ENCODE measurements at regions not wholly inside any gene's neighbourhood (a gene's known extent, or its start where the extent isn't known, plus 50 kb on each side); places are given as distances from the start of the nearest gene placed in this dataset.
"Not testable (repeated sequence)": the region's sequence is repeated elsewhere in the genome, so short reads cannot be mapped to it uniquely, and the experiment has no call there.

GRCh38 chr1:120357046-120357445 lies 57.8 kb upstream of the NBPF8 start:
- intact Hi-C loops (cut with micrococcal nuclease); H3K27me3 Mint-ChIP-seq (ENCODE audit: low read depth); H3K4me1 Mint-ChIP-seq (ENCODE audit: low read depth); H3K36me3 Mint-ChIP-seq (ENCODE audit: low read depth); H3K9me3 Mint-ChIP-seq; H3K27ac Mint-ChIP-seq: not testable (repeated sequence)
- H3K4me3 Mint-ChIP-seq (ENCODE audit: low read depth): peak overlapping the region; percentile 21
- DNase-seq (ENCODE audit: low spot score): peak; percentile 64

- H3K9me3 Mint-ChIP-seq; H3K27ac Mint-ChIP-seq; H3K27me3 Mint-ChIP-seq (ENCODE audit: low read depth); H3K36me3 Mint-ChIP-seq (ENCODE audit: low read depth); H3K4me1 Mint-ChIP-seq (ENCODE audit: low read depth); H3K4me3 Mint-ChIP-seq (ENCODE audit: low read depth); intact Hi-C loops (cut with micrococcal nuclease): not testable (repeated sequence)
- DNase-seq (ENCODE audit: low spot score): peak; percentile 11
Observed at GRCh38 chr1:120356170-120356569, 58.7 kb upstream of the NBPF8 start.

- intact Hi-C loops (cut with micrococcal nuclease); H3K4me1 Mint-ChIP-seq (ENCODE audit: low read depth); H3K36me3 Mint-ChIP-seq (ENCODE audit: low read depth); H3K9me3 Mint-ChIP-seq; H3K27me3 Mint-ChIP-seq (ENCODE audit: low read depth): not testable (repeated sequence)
- peak; percentile 33 for DNase-seq (ENCODE audit: low spot score)
- Mint-ChIP-seq H3K27ac (peak overlapping the region; percentile 96), H3K4me3 (ENCODE audit: low read depth) (peak overlapping the region; percentile 79)
Observed at GRCh38 chr1:120354618-120355184, 60.1 kb upstream of the NBPF8 start.

- H3K9me3 Mint-ChIP-seq; H3K27me3 Mint-ChIP-seq (ENCODE audit: low read depth); H3K36me3 Mint-ChIP-seq (ENCODE audit: low read depth); intact Hi-C loops (cut with micrococcal nuclease); H3K4me1 Mint-ChIP-seq (ENCODE audit: low read depth): not testable (repeated sequence)
- peak overlapping the region; percentile 52 for H3K27ac Mint-ChIP-seq
- peak; percentile 17 for DNase-seq (ENCODE audit: low spot score)
- H3K4me3 Mint-ChIP-seq (ENCODE audit: low read depth): peak overlapping the region; percentile 77
Observed at GRCh38 chr1:120342231-120343073, 72.4 kb upstream of the NBPF8 start.

GRCh38 chr1:120341756-120342155 lies 73.1 kb upstream of the NBPF8 start:
- H3K9me3 Mint-ChIP-seq; H3K27me3 Mint-ChIP-seq (ENCODE audit: low read depth); DNase-seq (ENCODE audit: low spot score); H3K36me3 Mint-ChIP-seq (ENCODE audit: low read depth); H3K4me1 Mint-ChIP-seq (ENCODE audit: low read depth); intact Hi-C loops (cut with micrococcal nuclease): not testable (repeated sequence)
- Mint-ChIP-seq H3K27ac (peak overlapping the region; percentile 88), H3K4me3 (ENCODE audit: low read depth) (peak overlapping the region; percentile 84)

- H3K4me1 Mint-ChIP-seq (ENCODE audit: low read depth); H3K27ac Mint-ChIP-seq; intact Hi-C loops (cut with micrococcal nuclease); H3K9me3 Mint-ChIP-seq; H3K36me3 Mint-ChIP-seq (ENCODE audit: low read depth); H3K27me3 Mint-ChIP-seq (ENCODE audit: low read depth): not testable (repeated sequence)
- DNase-seq (ENCODE audit: low spot score): peak; percentile 40
- peak overlapping the region; percentile 84 for H3K4me3 Mint-ChIP-seq (ENCODE audit: low read depth)
Observed at GRCh38 chr1:120340838-120341751, 73.7 kb upstream of the NBPF8 start.

- intact Hi-C loops (cut with micrococcal nuclease); H3K27ac Mint-ChIP-seq; H3K4me1 Mint-ChIP-seq (ENCODE audit: low read depth); H3K4me3 Mint-ChIP-seq (ENCODE audit: low read depth); H3K27me3 Mint-ChIP-seq (ENCODE audit: low read depth); DNase-seq (ENCODE audit: low spot score); H3K36me3 Mint-ChIP-seq (ENCODE audit: low read depth); H3K9me3 Mint-ChIP-seq: not testable (repeated sequence)
Observed at GRCh38 chr1:120315738-120316137, 99.1 kb upstream of the NBPF8 start.

GRCh38 chr1:120311930-120312329 lies 102.9 kb upstream of the NBPF8 start:
- H3K27ac Mint-ChIP-seq; intact Hi-C loops (cut with micrococcal nuclease); H3K27me3 Mint-ChIP-seq (ENCODE audit: low read depth); DNase-seq (ENCODE audit: low spot score); H3K9me3 Mint-ChIP-seq; H3K36me3 Mint-ChIP-seq (ENCODE audit: low read depth); H3K4me3 Mint-ChIP-seq (ENCODE audit: low read depth); H3K4me1 Mint-ChIP-seq (ENCODE audit: low read depth): not testable (repeated sequence)

- H3K36me3 Mint-ChIP-seq (ENCODE audit: low read depth); H3K4me1 Mint-ChIP-seq (ENCODE audit: low read depth); H3K4me3 Mint-ChIP-seq (ENCODE audit: low read depth); H3K9me3 Mint-ChIP-seq; H3K27ac Mint-ChIP-seq; intact Hi-C loops (cut with micrococcal nuclease); DNase-seq (ENCODE audit: low spot score); H3K27me3 Mint-ChIP-seq (ENCODE audit: low read depth): not testable (repeated sequence)
Observed at GRCh38 chr1:120308940-120309578, 105.8 kb upstream of the NBPF8 start.

GRCh38 chr1:120305046-120305445 lies 109.8 kb upstream of the NBPF8 start:
- H3K9me3 Mint-ChIP-seq; H3K4me3 Mint-ChIP-seq (ENCODE audit: low read depth); DNase-seq (ENCODE audit: low spot score); H3K27me3 Mint-ChIP-seq (ENCODE audit: low read depth); intact Hi-C loops (cut with micrococcal nuclease); H3K36me3 Mint-ChIP-seq (ENCODE audit: low read depth); H3K4me1 Mint-ChIP-seq (ENCODE audit: low read depth); H3K27ac Mint-ChIP-seq: not testable (repeated sequence)

GRCh38 chr1:120304341-120304740 lies 110.5 kb upstream of the NBPF8 start:
- H3K9me3 Mint-ChIP-seq; H3K27ac Mint-ChIP-seq; H3K36me3 Mint-ChIP-seq (ENCODE audit: low read depth); H3K4me1 Mint-ChIP-seq (ENCODE audit: low read depth); intact Hi-C loops (cut with micrococcal nuclease); DNase-seq (ENCODE audit: low spot score); H3K27me3 Mint-ChIP-seq (ENCODE audit: low read depth); H3K4me3 Mint-ChIP-seq (ENCODE audit: low read depth): not testable (repeated sequence)

- H3K4me3 Mint-ChIP-seq (ENCODE audit: low read depth); H3K27ac Mint-ChIP-seq; intact Hi-C loops (cut with micrococcal nuclease); DNase-seq (ENCODE audit: low spot score); H3K4me1 Mint-ChIP-seq (ENCODE audit: low read depth); H3K27me3 Mint-ChIP-seq (ENCODE audit: low read depth); H3K36me3 Mint-ChIP-seq (ENCODE audit: low read depth); H3K9me3 Mint-ChIP-seq: not testable (repeated sequence)
Observed at GRCh38 chr1:120299433-120300057, 115.3 kb upstream of the NBPF8 start.
